GM21367 (cell line): ENCODE measurements at regions not wholly inside any gene's neighbourhood (a gene's known extent, or its start where the extent isn't known, plus 50 kb on each side); places are given as distances from the start of the nearest gene placed in this dataset.
"Not testable (repeated sequence)": the region's sequence is repeated elsewhere in the genome, so short reads cannot be mapped to it uniquely, and the experiment has no call there.

ENCODE experiments used
- ATAC-seq: cut with Tn5 transposase; IDR thresholded peaks from one replicate; pipeline ENCODE4 v1.9.1; 2021; ENCODE audit not compliant: unreplicated experiment

DNA sequence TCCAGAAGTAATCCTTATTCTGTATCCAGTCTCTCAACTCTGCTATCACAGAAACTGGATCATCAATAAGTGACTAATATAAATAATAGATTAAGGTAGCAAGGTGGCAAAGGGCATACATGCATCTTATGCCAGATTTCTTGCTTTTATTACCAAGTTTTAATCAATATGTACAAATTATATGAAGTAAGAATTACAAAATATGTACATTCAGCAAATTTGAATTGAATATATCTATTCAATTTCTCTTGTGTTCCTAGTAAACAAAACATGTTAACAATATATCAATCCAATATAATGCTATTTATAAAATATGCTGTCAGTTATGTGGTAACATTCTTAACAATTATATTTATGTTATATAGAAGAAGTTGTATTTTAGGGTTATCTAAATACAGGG, 488.7 kb upstream of the COX7C start:
- no peak for ATAC-seq

- no peak for ATAC-seq
Measured at GRCh38 chr5:86137297-86137696, 480.4 kb upstream of the COX7C start.

- ATAC-seq = no peak
Measured at GRCh38 chr5:86143837-86144236, 473.9 kb upstream of the COX7C start.

DNA sequence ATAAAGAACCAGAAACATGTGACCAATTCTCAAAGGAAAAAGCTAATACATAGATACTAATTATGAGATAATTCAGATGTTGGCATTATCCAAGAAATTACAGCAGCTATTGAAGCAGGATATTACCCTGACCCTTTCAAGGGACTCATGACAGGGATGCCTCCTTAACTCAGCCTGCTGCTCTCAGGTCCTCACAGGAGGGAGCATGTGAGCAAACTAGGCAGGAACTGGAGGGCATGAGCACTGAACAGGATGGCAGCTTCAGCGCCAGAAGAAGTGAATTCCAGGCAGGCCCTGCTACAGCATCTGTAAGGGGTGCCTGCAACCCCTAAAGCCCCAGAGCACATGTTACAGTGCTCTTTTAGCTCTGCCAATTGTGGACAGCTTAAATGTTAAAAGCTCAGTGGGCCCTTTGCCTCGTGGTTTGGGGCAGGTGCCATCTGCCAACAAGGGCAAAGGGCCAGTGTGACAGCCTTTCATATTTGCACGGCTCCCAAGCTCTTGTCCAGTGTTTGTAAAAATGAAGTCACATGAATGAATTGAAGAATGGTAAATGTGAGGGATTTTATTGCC, 464.7 kb upstream of the COX7C start:
- ATAC-seq = no peak

DNA sequence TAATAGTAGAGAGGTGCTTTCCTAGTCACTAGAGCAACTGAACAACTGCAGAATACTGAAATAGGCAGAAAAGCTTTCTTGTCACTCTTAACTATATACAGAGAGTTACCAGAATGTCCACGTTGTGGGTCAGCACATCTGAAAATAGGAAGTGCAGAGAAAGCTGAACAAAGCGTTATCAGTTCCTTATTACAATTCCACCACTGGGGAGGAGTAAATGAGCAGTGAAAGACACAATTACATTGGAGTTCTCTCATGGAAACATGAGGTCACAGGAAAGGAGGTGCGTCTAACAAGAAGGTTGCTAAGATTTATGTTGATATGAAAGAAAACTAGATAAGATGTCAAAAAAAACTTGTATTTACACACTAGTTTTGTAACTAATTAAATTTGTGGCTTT, 461.9 kb upstream of the COX7C start:
- no peak for ATAC-seq

- ATAC-seq = no peak
Measured at GRCh38 chr5:86170194-86170593, 447.5 kb upstream of the COX7C start.

DNA sequence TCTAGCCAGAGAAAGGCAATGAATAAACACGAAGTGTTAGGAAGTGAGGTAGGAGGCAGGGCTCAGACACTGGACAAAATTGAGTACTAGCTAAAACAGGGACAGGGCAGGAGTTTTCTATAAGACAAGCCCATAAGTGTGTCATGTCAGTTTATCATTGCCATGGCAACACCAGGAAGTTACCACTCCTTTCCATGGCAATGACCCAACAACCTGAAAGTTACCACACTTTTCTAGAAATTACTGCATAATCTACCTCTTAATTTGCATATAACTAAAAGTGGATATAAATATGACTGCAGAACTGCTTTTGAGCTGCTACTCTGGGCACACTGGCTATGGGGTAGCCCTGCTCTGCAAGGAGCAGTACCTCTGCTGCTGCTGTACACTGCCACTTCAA, 442.5 kb upstream of the COX7C start:
- peak; percentile 83 for ATAC-seq

DNA sequence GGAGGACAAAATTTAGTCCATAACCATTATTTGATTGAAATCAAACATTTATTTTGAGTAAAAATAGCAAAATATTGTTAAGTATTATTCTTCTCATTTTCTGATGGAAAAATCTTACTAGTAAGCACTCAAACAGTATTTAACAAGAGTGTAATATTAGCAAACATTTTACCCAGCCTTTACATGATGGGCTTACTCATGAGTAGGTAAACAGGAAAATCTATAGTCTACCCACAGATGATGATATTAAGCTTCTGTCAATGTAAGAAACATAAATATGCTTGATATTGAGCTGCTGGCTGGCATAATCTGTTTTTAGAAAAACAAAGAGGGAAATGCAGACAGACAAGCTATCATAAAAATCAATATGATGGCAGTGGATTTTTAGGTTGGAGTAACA, 418.5 kb upstream of the COX7C start:
- no peak for ATAC-seq

- ATAC-seq = no peak
Measured at GRCh38 chr5:86228147-86228546, 389.6 kb upstream of the COX7C start.

DNA sequence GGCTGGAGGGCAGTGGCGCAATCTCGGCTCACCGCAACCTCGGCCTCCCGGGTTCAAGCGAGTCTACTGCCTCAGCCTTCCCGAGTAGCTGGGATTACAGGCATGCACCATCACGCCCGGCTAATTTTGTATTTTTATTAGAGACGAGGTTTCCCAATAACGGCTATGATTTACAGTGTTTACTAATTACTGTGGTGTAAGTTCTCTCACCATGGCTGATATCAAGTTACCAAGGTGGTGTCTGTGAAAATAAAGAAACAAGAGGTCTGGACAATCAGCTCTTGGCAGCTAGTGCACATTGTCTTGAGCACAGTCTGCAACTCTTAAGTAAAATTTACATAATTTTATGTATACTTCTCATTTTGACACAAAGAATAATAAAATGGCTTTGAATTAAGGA, 385.5 kb upstream of the COX7C start:
- ATAC-seq = no peak

DNA sequence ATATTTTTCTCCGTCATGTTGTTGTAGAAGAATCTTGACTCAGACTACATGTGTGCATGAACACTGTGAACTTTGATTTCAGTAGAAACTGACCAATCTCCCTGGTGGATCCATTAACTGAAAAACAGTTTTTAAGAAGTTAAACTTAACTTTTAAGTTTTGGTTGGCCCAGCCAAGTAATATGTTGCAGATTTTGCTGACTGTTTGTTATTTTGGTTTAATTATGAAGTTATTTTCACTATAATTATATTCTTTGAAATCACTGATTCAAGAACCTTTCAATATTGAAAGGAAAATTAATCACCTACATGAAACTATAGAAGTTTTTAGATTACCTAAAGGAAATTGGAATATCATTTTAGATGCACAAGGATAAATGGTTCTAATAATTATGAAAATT, 373.6 kb upstream of the COX7C start:
- ATAC-seq = no peak

- no peak for ATAC-seq
Measured at GRCh38 chr5:86257871-86258270, 359.9 kb upstream of the COX7C start.

- ATAC-seq = not testable (repeated sequence)
Measured at GRCh38 chr5:86284400-86285190, 333.1 kb upstream of the COX7C start.

DNA sequence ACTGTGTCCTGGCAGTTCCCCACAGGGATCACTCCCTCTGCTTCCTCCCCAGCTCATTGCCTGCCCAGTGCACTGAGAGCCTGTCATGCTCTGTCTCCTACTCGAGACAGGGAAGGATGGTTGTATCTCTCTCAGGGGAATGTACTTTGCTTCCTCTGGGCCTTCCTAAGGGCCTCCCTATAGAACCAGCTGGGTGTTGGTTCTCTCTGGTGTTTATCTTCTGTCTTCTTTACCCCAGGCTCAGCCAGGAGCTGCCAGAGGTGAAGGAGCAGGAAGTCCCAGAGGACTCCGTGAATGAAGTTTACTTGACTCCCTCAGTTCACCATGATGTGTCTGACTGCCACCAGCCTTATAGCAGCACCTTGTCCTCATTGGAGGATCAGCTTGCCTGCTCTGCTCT, 330.3 kb upstream of the COX7C start:
- not testable (repeated sequence) for ATAC-seq

GRCh38 chr5:86289786-86290185, 328.0 kb upstream of the COX7C start:
- not testable (repeated sequence) for ATAC-seq

GRCh38 chr5:86292811-86293210, 324.9 kb upstream of the COX7C start:
- ATAC-seq = not testable (repeated sequence)

GRCh38 chr5:86302643-86303042, 315.1 kb upstream of the COX7C start:
- not testable (repeated sequence) for ATAC-seq

DNA sequence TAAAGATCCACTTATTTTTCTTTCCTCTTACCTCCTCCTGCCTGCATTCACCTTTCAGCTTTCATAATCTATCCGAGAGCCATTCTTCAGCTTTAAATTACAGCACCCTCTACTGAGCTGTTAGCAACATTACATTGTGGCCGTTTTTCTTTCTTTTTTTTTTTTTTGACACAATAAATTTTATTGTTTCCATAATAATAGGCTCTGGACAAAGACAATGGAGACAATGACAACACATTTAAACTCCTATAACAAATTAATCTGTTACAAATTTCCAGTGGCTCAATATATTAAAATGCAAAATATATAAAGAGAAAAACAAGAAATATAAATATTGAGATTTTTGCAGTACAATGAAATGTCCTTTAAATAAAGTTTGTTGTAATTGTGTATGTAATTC, 312.7 kb upstream of the COX7C start:
- ATAC-seq = peak; percentile 87

GRCh38 chr5:86314951-86315350, 302.8 kb upstream of the COX7C start:
- ATAC-seq = no peak

GRCh38 chr5:86320266-86320665, 297.5 kb upstream of the COX7C start:
- ATAC-seq = no peak

- ATAC-seq = no peak
Measured at GRCh38 chr5:86329318-86329717, 288.4 kb upstream of the COX7C start.

- no peak for ATAC-seq
Measured at GRCh38 chr5:86330736-86331135, 287.0 kb upstream of the COX7C start.

DNA sequence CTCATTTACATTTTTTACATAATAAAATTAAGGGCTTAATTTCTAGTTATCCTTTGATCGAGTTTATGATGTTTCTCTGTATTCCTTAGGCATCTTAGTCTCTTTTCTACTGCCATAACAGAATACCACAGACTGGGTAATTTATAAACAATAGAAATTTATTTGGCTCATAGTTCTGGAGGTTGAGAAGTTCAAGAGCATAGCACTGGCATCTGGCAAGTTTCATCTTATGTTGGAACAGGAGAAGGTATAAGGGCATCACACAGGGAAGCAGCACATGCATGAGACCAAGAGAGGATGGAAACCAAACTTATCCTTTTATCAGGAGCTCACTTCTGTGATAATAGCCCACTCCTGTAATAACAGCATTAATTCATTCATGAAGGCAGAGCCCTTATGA, 284.9 kb upstream of the COX7C start:
- no peak for ATAC-seq
